Karpas-422 (cell line): ENCODE measurements at regions not wholly inside any gene's neighbourhood (a gene's known extent, or its start where the extent isn't known, plus 50 kb on each side); places are given as distances from the start of the nearest gene placed in this dataset.
"Not testable (repeated sequence)": the region's sequence is repeated elsewhere in the genome, so short reads cannot be mapped to it uniquely, and the experiment has no call there.

Experiments used
- DNase-seq: peaks from one replicate; pipeline ENCODE4 v3.0.0-alpha.2; 2015
- H2AFZ ChIP-seq: fragments of 200-600 bp; sonication (generic); 2 replicates; pipeline ENCODE4 v1.6.1; 2014; ENCODE audit warnings: antibody characterized with exemption, low read length, mixed read lengths
- H3K27ac ChIP-seq: fragments of 200-600 bp; sonication (generic); 2 replicates; pipeline ENCODE4 v1.5.1; 2014; ENCODE audit warnings: mild to moderate bottlenecking, low read length, moderate library complexity
- H3K27me3 ChIP-seq: fragments of 200-600 bp; sonication (generic); 2 replicates; pipeline ENCODE4 v1.6.1; 2014; ENCODE audit warnings: low read length, mixed read lengths
- H3K36me3 ChIP-seq: fragments of 200-600 bp; sonication (generic); 2 replicates; pipeline ENCODE4 v1.6.1; 2014; ENCODE audit warnings: low read length, mixed read lengths; ENCODE audit not compliant: insufficient read depth
- H3K4me1 ChIP-seq: fragments of 200-600 bp; sonication (generic); 2 replicates; pipeline ENCODE4 v1.6.1; 2014; ENCODE audit warnings: mild to moderate bottlenecking, low read length, mixed read lengths
- H3K4me2 ChIP-seq: fragments of 200-600 bp; sonication (generic); 2 replicates; pipeline ENCODE4 v1.6.1; 2014; ENCODE audit warnings: low read length, low read depth, mild to moderate bottlenecking; ENCODE audit not compliant: poor library complexity, severe bottlenecking
- H3K4me3 ChIP-seq: fragments of 200-600 bp; sonication (generic); 2 replicates; pipeline ENCODE4 v1.5.1; 2014; ENCODE audit warnings: mild to moderate bottlenecking, antibody characterized with exemption, low read length, mixed read lengths
- H3K79me2 ChIP-seq: fragments of 200-600 bp; sonication (generic); 2 replicates; pipeline ENCODE4 v1.6.1; 2014; ENCODE audit warnings: mild to moderate bottlenecking, low read length, mixed read lengths
- H3K9ac ChIP-seq: fragments of 200-600 bp; sonication (generic); 2 replicates; pipeline ENCODE4 v1.6.0; 2014; ENCODE audit warnings: low read length
- H3K9me2 ChIP-seq: fragments of 200-600 bp; sonication (generic), shearing (Covaris generic); replicated peaks from 2 replicates; pipeline ENCODE4 v1.6.0; 2014; ENCODE audit warnings: mild to moderate bottlenecking, low read length, moderate library complexity; ENCODE audit not compliant: insufficient read depth
- H3K9me3 ChIP-seq: fragments of 300-700, 200-600 bp; sonication (generic); 2 replicates; pipeline ENCODE4 v1.6.1; 2014; ENCODE audit warnings: low read length, mixed read lengths
- H4K20me1 ChIP-seq: fragments of 200-600 bp; sonication (generic); 2 replicates; pipeline ENCODE4 v1.6.1; 2014; ENCODE audit warnings: mild to moderate bottlenecking, antibody characterized with exemption, low read length, low read depth; ENCODE audit not compliant: insufficient read depth

DNA sequence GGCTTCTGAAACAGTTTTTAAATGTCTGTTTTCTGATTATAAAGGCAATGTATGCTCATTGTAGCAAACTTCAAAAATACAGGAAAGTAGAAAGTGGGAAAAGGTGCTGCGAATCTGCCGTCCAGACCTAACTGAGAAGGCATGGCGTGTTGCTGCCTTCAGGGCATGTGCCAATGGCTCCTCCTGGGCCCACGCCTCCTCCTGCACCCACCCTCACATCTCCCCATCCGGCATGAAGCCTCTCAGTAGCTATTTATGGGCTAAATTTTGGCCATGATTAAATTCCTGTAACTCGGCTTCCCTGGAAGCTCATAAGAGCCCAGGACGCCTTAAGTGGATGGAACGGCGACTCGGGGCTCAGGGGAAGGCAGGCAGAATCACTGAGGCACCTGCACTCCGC is 153.8 kb downstream of the LAT start:
- not testable (repeated sequence) for H3K9me3 ChIP-seq, H3K27me3 ChIP-seq, H3K4me2 ChIP-seq, H3K4me1 ChIP-seq, DNase-seq, H3K9me2 ChIP-seq, H4K20me1 ChIP-seq, H3K27ac ChIP-seq, H3K36me3 ChIP-seq, H3K4me3 ChIP-seq, H3K79me2 ChIP-seq, H3K9ac ChIP-seq, H2AFZ ChIP-seq

DNA sequence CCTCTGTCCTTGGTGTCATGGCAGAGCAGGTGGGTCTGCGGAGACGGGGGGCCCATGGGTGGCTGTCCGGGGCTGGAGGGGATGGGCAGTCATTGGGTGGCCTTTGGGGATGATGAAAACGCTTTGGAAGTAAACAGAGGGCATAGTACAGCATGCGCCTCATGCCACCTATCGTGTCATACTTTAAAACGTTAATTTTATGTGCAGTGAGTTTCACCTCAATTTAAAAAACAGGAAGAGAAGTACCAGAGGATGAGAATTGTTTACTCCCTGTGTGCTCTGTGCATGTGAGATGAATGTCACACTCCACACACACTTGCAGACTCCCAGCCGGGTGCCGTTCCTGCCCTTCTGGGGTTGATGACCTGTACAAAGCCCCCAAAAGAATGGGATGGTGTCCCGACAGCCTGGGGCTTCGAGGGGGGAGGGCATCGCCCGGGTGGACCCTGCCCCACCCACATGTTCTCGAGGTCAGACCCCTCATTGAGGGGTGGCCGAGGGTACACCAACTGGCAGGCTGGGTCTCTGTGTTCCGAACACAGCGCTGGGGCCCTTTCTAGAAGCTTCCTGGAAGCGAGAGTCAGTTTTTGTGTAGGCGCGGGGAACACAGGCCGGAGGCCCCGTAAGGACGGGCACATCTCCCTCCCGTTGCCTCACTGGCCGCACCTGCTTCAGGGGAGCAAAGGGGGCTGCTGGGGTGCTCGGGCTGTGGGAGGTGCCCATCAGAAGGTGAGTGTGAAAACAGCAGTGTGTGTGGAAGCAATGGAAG is 153.2 kb downstream of the LAT start:
- not testable (repeated sequence) for H3K27me3 ChIP-seq, H3K27ac ChIP-seq, H2AFZ ChIP-seq, H3K9me3 ChIP-seq, H4K20me1 ChIP-seq, DNase-seq, H3K36me3 ChIP-seq, H3K9ac ChIP-seq, H3K4me2 ChIP-seq, H3K9me2 ChIP-seq, H3K4me3 ChIP-seq, H3K4me1 ChIP-seq, H3K79me2 ChIP-seq

DNA sequence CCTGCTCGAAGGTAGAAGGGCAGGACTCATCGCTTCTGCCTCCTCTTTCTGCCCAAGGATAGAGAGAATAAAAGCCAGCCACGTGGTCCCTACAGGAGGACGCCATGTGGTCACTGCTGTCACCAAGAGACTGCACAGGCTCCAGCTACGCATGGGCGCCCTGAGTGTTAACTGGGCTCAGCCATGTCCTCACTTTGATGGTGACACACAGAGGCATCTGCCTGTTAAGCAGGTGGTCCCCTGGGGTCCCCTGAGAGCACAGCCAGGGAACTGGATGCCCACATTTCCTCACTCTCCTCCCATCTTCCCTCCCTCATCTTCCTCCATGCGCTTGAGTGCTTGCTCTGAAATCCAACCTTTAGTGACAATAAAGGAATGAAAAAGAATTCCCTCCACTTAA is 152.6 kb downstream of the LAT start:
- H3K36me3 ChIP-seq, H4K20me1 ChIP-seq, H3K9me2 ChIP-seq, H3K9ac ChIP-seq, H3K4me1 ChIP-seq, H3K27me3 ChIP-seq, H2AFZ ChIP-seq, H3K79me2 ChIP-seq, DNase-seq, H3K27ac ChIP-seq, H3K9me3 ChIP-seq, H3K4me2 ChIP-seq, H3K4me3 ChIP-seq: not testable (repeated sequence)

DNA sequence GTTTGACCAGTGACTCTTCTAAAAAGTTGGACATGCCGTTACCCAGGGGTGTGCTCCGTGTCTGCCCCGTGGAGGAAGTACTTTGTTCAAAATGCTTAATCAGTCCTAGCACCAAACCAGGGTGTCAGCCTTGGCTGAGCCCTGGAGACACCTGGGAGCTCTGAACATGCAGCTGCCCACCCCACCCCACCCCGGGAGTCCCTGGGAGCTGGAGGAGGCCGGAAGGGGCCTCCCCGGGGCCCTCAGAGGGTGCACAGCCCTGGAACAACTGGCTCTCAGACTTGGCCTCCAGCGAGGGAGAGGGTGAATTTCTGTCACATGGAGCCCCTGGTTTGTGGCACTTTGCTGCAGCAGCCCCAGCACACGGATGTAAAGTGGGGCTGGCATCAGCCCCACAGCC is 152.1 kb downstream of the LAT start:
- not testable (repeated sequence) for H3K9me3 ChIP-seq, H2AFZ ChIP-seq, H3K36me3 ChIP-seq, H3K9ac ChIP-seq, H3K9me2 ChIP-seq, H4K20me1 ChIP-seq, H3K4me3 ChIP-seq, H3K79me2 ChIP-seq, H3K27me3 ChIP-seq, H3K4me2 ChIP-seq, H3K27ac ChIP-seq, DNase-seq, H3K4me1 ChIP-seq

DNA sequence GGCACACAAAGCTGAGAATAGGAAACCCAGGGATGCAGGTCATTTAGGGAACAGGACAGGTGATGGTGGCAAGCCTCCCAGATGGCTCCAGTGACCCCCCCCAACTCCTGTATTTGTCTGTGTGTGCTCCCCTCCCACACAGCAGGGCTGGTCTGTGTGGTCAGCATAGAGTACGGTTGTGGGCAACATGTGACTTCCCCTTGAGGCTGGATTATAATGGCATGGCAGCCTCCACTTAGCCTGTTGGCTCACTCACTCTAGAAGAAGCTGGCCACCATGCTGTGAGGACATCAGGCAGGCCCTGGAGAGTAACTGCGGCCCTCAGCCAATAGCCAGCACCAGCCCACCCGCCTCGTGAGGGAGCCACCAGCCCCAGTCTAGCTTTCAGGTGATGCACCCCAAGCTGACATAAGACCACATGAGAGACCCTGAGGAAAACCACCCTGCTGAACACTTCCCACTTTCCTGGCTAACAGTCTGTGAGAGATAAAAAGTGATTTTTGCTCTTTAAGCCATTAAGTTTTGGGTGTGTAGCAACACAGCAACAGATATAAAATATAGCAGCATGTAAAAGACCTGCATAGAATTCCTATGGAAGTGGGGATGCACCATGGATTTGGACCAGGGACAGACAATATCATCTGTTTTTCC is 151.3 kb downstream of the LAT start:
- not testable (repeated sequence) for H3K4me1 ChIP-seq, H4K20me1 ChIP-seq, H3K4me2 ChIP-seq, H3K36me3 ChIP-seq, H3K27ac ChIP-seq, H3K9me3 ChIP-seq, H3K9ac ChIP-seq, H3K9me2 ChIP-seq, H3K4me3 ChIP-seq, H3K27me3 ChIP-seq, DNase-seq, H2AFZ ChIP-seq, H3K79me2 ChIP-seq

DNA sequence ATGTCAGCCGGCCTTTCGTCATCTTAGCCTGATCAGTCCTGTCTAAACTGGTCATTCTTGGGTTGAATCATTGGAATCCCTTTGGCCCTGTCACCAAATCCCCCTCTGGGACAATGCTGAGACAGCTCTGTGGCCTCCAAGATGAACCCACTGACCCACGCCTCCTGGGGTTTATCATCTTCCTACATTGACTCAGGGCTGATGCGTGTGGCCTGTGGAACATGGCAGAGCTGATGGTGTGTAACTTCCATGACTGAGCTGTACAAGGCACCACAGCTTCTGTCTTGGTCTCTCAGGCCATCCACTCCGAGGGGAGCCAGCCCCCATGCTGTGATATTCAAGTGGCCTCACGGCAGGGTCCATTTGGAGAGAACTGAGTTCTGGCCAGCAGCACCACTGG is 150.2 kb downstream of the LAT start:
- not testable (repeated sequence) for H3K9me3 ChIP-seq, H3K79me2 ChIP-seq, H3K27me3 ChIP-seq, H3K9me2 ChIP-seq, DNase-seq, H3K4me1 ChIP-seq, H3K27ac ChIP-seq, H3K4me2 ChIP-seq, H3K36me3 ChIP-seq, H3K4me3 ChIP-seq, H4K20me1 ChIP-seq, H2AFZ ChIP-seq, H3K9ac ChIP-seq

DNA sequence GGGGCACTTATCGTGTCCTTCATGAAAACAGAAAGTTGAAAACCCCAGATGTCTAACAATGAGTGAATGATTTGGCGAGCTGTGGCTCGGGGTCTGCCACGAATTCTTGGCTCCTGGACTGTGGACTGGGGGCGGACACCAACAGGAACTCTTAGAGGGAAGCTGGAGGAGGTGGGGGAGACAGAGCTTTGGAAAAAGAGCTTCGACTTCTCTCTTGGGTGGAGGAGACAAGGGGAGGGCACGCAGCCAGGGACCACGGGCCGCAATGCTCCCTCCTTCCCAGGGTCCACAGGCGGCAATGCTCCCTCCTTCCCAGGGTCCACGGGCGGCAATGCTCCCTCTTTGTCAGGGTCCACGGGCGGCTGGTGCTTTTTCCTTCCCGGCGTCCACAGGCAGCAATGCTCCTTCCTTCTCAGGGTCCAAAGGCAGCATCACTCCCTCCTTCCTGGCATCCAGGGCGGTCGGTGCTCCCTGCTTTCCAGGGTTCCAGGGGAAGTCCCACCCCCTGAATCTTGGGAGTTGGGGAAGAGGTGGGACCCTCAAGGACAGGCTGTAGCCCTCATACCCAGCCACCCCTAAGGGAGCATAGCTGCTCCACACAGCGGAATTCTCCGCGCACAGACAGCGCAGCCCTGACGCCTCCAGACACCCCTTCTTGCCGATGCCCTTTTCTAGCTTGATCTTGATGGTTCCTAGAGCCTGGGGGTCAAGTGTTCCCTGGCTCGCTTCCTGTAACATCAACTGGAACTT is 149.0 kb downstream of the LAT start:
- not testable (repeated sequence) for H3K4me2 ChIP-seq, H4K20me1 ChIP-seq, H3K79me2 ChIP-seq, H3K9me2 ChIP-seq, DNase-seq, H2AFZ ChIP-seq, H3K4me1 ChIP-seq, H3K36me3 ChIP-seq, H3K9me3 ChIP-seq, H3K4me3 ChIP-seq, H3K9ac ChIP-seq, H3K27ac ChIP-seq, H3K27me3 ChIP-seq

DNA sequence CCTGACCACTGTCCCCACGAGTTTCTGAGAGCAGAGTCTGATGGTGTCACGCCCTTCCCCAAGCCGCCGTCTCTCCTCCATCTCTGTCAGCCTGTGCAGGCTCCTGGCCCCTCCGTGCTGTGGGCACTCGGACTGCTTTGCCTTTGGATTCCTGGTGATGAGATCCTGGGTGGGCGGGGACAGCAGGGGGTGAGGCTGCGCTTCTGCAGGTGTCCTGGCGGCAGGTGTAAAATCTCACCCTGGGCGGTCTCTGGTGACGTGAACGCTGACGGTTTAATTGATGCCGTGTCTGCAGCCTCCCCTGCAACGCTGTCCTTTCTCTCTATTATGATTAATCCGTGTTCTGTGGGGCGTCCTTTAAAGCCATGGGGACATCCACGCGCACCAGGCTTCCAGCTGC is 148.0 kb downstream of the LAT start:
- not testable (repeated sequence) for H3K4me3 ChIP-seq, H3K4me2 ChIP-seq, H3K4me1 ChIP-seq, DNase-seq, H2AFZ ChIP-seq, H3K9me3 ChIP-seq, H3K9ac ChIP-seq, H4K20me1 ChIP-seq, H3K27ac ChIP-seq, H3K36me3 ChIP-seq, H3K27me3 ChIP-seq, H3K9me2 ChIP-seq, H3K79me2 ChIP-seq
